ENCODE measurements at regions not wholly inside any gene's neighbourhood (a gene's known extent, or its start where the extent isn't known, plus 50 kb on each side); places are given as distances from the start of the nearest gene placed in this dataset.

GRCh38 chr3:168431491-168431890 lies 335.8 kb upstream of the GOLIM4 start:
- H3K9me3 Mint-ChIP-seq = no peaks in the 10 kb centered on the region
- H3K27ac Mint-ChIP-seq = no peak overlapping the region
- no peaks in the 10 kb centered on the region for H3K4me1 Mint-ChIP-seq
- no peaks in the 10 kb centered on the region for H3K36me3 Mint-ChIP-seq
- H3K27me3 Mint-ChIP-seq = no peaks in the 10 kb centered on the region
- no peak for ATAC-seq
- no peak overlapping the region for H3K4me3 Mint-ChIP-seq

GRCh38 chr3:168427835-168428475 lies 332.2 kb upstream of the GOLIM4 start:
- H3K36me3 Mint-ChIP-seq = no peaks in the 10 kb centered on the region
- H3K27me3 Mint-ChIP-seq = no peaks in the 10 kb centered on the region
- H3K4me3 Mint-ChIP-seq = no peak overlapping the region
- no peaks in the 10 kb centered on the region for H3K4me1 Mint-ChIP-seq
- no peak for ATAC-seq
- no peaks in the 10 kb centered on the region for H3K9me3 Mint-ChIP-seq
- H3K27ac Mint-ChIP-seq = no peak overlapping the region

- Mint-ChIP-seq H3K9me3 (no peaks in the 10 kb centered on the region), H3K4me1 (no peaks in the 10 kb centered on the region), H3K27me3 (no peaks in the 10 kb centered on the region), H3K36me3 (no peaks in the 10 kb centered on the region), H3K4me3 (no peak overlapping the region), H3K27ac (no peak overlapping the region)
- no peak for ATAC-seq
Observed at GRCh38 chr3:168427156-168427555, 331.4 kb upstream of the GOLIM4 start.

GRCh38 chr3:168425936-168426595 lies 330.3 kb upstream of the GOLIM4 start:
- no peak for ATAC-seq
- Mint-ChIP-seq H3K36me3 (no peaks in the 10 kb centered on the region), H3K4me1 (no peaks in the 10 kb centered on the region), H3K27me3 (no peaks in the 10 kb centered on the region), H3K4me3 (no peak overlapping the region), H3K27ac (no peak overlapping the region), H3K9me3 (no peaks in the 10 kb centered on the region)

GRCh38 chr3:168424059-168424734 lies 328.5 kb upstream of the GOLIM4 start:
- H3K27ac Mint-ChIP-seq = no peak overlapping the region
- ATAC-seq = no peak

GRCh38 chr3:168422843-168423242 lies 327.1 kb upstream of the GOLIM4 start:
- Mint-ChIP-seq H3K4me1 (no peaks in the 10 kb centered on the region), H3K9me3 (peaks cover under 1% of the 10 kb centered on the region), H3K27ac (no peak overlapping the region), H3K36me3 (no peaks in the 10 kb centered on the region), H3K4me3 (no peak overlapping the region), H3K27me3 (no peaks in the 10 kb centered on the region)
- ATAC-seq = no peak

More at GRCh38 chr3:168424059-168424734, 328.5 kb upstream of the GOLIM4 start:
- Mint-ChIP-seq H3K36me3 (no peaks in the 10 kb centered on the region), H3K4me3 (no peak overlapping the region), H3K4me1 (no peaks in the 10 kb centered on the region), H3K27me3 (no peaks in the 10 kb centered on the region), H3K9me3 (no peaks in the 10 kb centered on the region)

- Mint-ChIP-seq H3K36me3 (no peaks in the 10 kb centered on the region), H3K4me1 (no peaks in the 10 kb centered on the region), H3K27ac (no peak overlapping the region), H3K27me3 (no peaks in the 10 kb centered on the region), H3K9me3 (peaks cover 2% of the 10 kb centered on the region), H3K4me3 (no peak overlapping the region)
- no peak for ATAC-seq
Observed at GRCh38 chr3:168419091-168419490, 323.4 kb upstream of the GOLIM4 start.

GRCh38 chr3:168417016-168417415 lies 321.3 kb upstream of the GOLIM4 start:
- Mint-ChIP-seq H3K27me3 (no peaks in the 10 kb centered on the region), H3K4me1 (no peaks in the 10 kb centered on the region), H3K9me3 (peaks cover 2% of the 10 kb centered on the region), H3K27ac (no peak overlapping the region), H3K36me3 (no peaks in the 10 kb centered on the region), H3K4me3 (no peak overlapping the region)
- no peak for ATAC-seq

- no peak for ATAC-seq
- no peaks in the 10 kb centered on the region for H3K36me3 Mint-ChIP-seq
Observed at GRCh38 chr3:168416446-168416845, 320.7 kb upstream of the GOLIM4 start.

GRCh38 chr3:168414149-168414548 lies 318.4 kb upstream of the GOLIM4 start:
- ATAC-seq = no peak
- peaks cover 6% of the 10 kb centered on the region for H3K9me3 Mint-ChIP-seq
- no peaks in the 10 kb centered on the region for H3K27me3 Mint-ChIP-seq
- no peaks in the 10 kb centered on the region for H3K4me1 Mint-ChIP-seq
- no peak overlapping the region for H3K4me3 Mint-ChIP-seq
- H3K27ac Mint-ChIP-seq = no peak overlapping the region
- no peaks in the 10 kb centered on the region for H3K36me3 Mint-ChIP-seq

More at GRCh38 chr3:168416446-168416845, 320.7 kb upstream of the GOLIM4 start:
- H3K4me3 Mint-ChIP-seq = no peak overlapping the region
- no peaks in the 10 kb centered on the region for H3K4me1 Mint-ChIP-seq
- no peaks in the 10 kb centered on the region for H3K27me3 Mint-ChIP-seq
- peaks cover 2% of the 10 kb centered on the region for H3K9me3 Mint-ChIP-seq
- H3K27ac Mint-ChIP-seq = no peak overlapping the region

- ATAC-seq = no peak
- H3K9me3 Mint-ChIP-seq = peaks cover 4% of the 10 kb centered on the region
- H3K4me1 Mint-ChIP-seq = no peaks in the 10 kb centered on the region
- H3K27me3 Mint-ChIP-seq = no peaks in the 10 kb centered on the region
- H3K36me3 Mint-ChIP-seq = no peaks in the 10 kb centered on the region
- H3K27ac Mint-ChIP-seq = no peak overlapping the region
- H3K4me3 Mint-ChIP-seq = no peak overlapping the region
Observed at GRCh38 chr3:168407381-168407780, 311.7 kb upstream of the GOLIM4 start.

- H3K4me1 Mint-ChIP-seq = no peaks in the 10 kb centered on the region
- no peak for ATAC-seq
- H3K27ac Mint-ChIP-seq = no peak overlapping the region
- no peaks in the 10 kb centered on the region for H3K36me3 Mint-ChIP-seq
- no peaks in the 10 kb centered on the region for H3K27me3 Mint-ChIP-seq
- peaks cover 2% of the 10 kb centered on the region for H3K9me3 Mint-ChIP-seq
- no peak overlapping the region for H3K4me3 Mint-ChIP-seq
Observed at GRCh38 chr3:168405288-168405687, 309.6 kb upstream of the GOLIM4 start.

- no peaks in the 10 kb centered on the region for H3K9me3 Mint-ChIP-seq
- ATAC-seq = no peak
- no peak overlapping the region for H3K4me3 Mint-ChIP-seq
- H3K27ac Mint-ChIP-seq = no peak overlapping the region
- H3K36me3 Mint-ChIP-seq = no peaks in the 10 kb centered on the region
- no peaks in the 10 kb centered on the region for H3K4me1 Mint-ChIP-seq
- no peaks in the 10 kb centered on the region for H3K27me3 Mint-ChIP-seq
Observed at GRCh38 chr3:168398371-168399025, 302.8 kb upstream of the GOLIM4 start.

GRCh38 chr3:168396861-168397260 lies 301.1 kb upstream of the GOLIM4 start:
- no peak overlapping the region for H3K27ac Mint-ChIP-seq
- ATAC-seq = no peak
- H3K4me3 Mint-ChIP-seq = no peak overlapping the region
- no peaks in the 10 kb centered on the region for H3K4me1 Mint-ChIP-seq
- H3K9me3 Mint-ChIP-seq = no peaks in the 10 kb centered on the region
- no peaks in the 10 kb centered on the region for H3K36me3 Mint-ChIP-seq
- no peaks in the 10 kb centered on the region for H3K27me3 Mint-ChIP-seq

- no peak overlapping the region for H3K27ac Mint-ChIP-seq
- no peaks in the 10 kb centered on the region for H3K4me1 Mint-ChIP-seq
- H3K36me3 Mint-ChIP-seq = no peaks in the 10 kb centered on the region
- no peaks in the 10 kb centered on the region for H3K9me3 Mint-ChIP-seq
- no peak for ATAC-seq
- no peak overlapping the region for H3K4me3 Mint-ChIP-seq
- H3K27me3 Mint-ChIP-seq = no peaks in the 10 kb centered on the region
Observed at GRCh38 chr3:168395551-168395950, 299.8 kb upstream of the GOLIM4 start.
